GM12878 (cell line): ENCODE measurements at regions not wholly inside any gene's neighbourhood (a gene's known extent, or its start where the extent isn't known, plus 50 kb on each side); places are given as distances from the start of the nearest gene placed in this dataset.
"Not testable (repeated sequence)": the region's sequence is repeated elsewhere in the genome, so short reads cannot be mapped to it uniquely, and the experiment has no call there.

ENCODE experiments used
- BRCA1 ChIP-seq: IDR thresholded peaks from 2 replicates; pipeline ENCODE4 v1.6.1; 2011; ENCODE audit warnings: low read depth, low read length, improper control_type of control experiment
- CBX3 ChIP-seq: fragments of 200-600 bp; sonication (generic); IDR thresholded peaks from 2 replicates; pipeline ENCODE4 v1.6.1; 2016; ENCODE audit warnings: low read depth, borderline replicate concordance
- EGR1 ChIP-seq, 2 experiments: IDR thresholded peaks; 1 replicate in 1 of 2; 2 replicates in 1 of 2; pipeline ENCODE4 v1.6.1; 2011 to 2012; ENCODE audit warnings: low read depth in 2 of 2, low read length in 2 of 2, borderline replicate concordance in 1 of 2, mild to moderate bottlenecking in 1 of 2, moderate library complexity in 1 of 2
- EZH2 ChIP-seq: IDR thresholded peaks from 2 replicates; pipeline ENCODE4 v1.6.1; 2012; ENCODE audit warnings: low read depth, mild to moderate bottlenecking, control low read depth, inconsistent platforms, low read length, borderline replicate concordance; ENCODE audit not compliant: control insufficient read depth
- NR2C2 ChIP-seq: IDR thresholded peaks from 2 replicates; pipeline ENCODE4 v1.6.1; 2011; ENCODE audit warnings: borderline replicate concordance, low read depth; ENCODE audit not compliant: control insufficient read depth, insufficient read length
- PML ChIP-seq: IDR thresholded peaks from 2 replicates; pipeline ENCODE4 v1.6.1; 2012; ENCODE audit warnings: low read length, inconsistent platforms
- POLR2A ChIP-seq: IDR thresholded peaks from 2 replicates; pipeline ENCODE4 v1.6.1; 2011; ENCODE audit warnings: low read depth, mild to moderate bottlenecking, low read length
- RCOR1 ChIP-seq: conservative IDR thresholded peaks from 2 replicates; pipeline ENCODE4 v1.6.1; 2012; ENCODE audit warnings: low read depth, low read length, improper control_type of control experiment
- SP1 ChIP-seq: IDR thresholded peaks from one replicate; pipeline ENCODE4 v1.6.1; 2011; ENCODE audit warnings: low read depth, low read length
- SREBF2 ChIP-seq: IDR thresholded peaks from 2 replicates; pipeline ENCODE4 v1.6.1; 2012; ENCODE audit warnings: mild to moderate bottlenecking, low read length
- YY1 ChIP-seq: IDR thresholded peaks from 2 replicates; pipeline ENCODE4 v1.6.1; 2011; ENCODE audit warnings: low read depth, mild to moderate bottlenecking, low read length
- TF ChIP-seq, protein P1 (sequence below), 3 experiments: IDR thresholded peaks in 2 of 3; conservative IDR thresholded peaks in 1 of 3; 2 replicates each; pipeline ENCODE4 v1.5.1; 2011; ENCODE audit warnings: low read depth in 3 of 3, low read length in 3 of 3, mild to moderate bottlenecking in 3 of 3, control low read depth in 2 of 3, moderate library complexity in 2 of 3, inconsistent platforms in 1 of 3, mixed read lengths in 1 of 3; ENCODE audit not compliant: control insufficient read depth in 2 of 3, insufficient read depth in 1 of 3; ENCODE audit errors: extremely low read depth in 1 of 3
- TF ChIP-seq, protein P2 (sequence below): IDR thresholded peaks from 2 replicates; pipeline ENCODE4 v1.6.1; 2012; ENCODE audit warnings: low read depth, low read length, improper control_type of control experiment

DNA sequence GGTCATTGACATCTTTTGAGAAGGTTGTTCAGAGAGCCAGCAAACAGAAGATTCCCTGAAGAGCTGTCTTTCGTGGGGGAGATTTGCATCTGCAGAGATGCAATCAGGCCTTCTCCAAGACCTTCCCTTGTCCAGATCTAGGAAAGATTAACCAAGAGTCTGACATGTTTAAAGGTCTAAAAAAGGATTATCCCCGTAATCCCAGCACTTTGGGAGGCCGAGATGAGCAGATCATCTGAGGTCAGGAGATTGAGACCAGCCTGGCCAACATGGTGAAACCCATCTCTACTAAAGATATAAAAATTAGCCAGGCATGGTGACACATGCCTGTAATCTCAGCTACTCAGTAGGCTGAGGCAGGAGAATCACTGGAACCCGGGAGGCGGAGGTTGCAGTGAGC lies 169.6 kb upstream of the IRF2BP2 start:
- TF ChIP-seq SREBF2; POLR2A; BRCA1; NR2C2; EGR1 (IDR thresholded peaks at IDR 0.05; ENCODE audit: borderline replicate concordance in 1 of 2, low read depth in 2 of 2, low read length in 2 of 2); CBX3; RCOR1; EZH2; YY1; PML; SP1: not testable (repeated sequence)
- TF ChIP-seq, protein P1, sequence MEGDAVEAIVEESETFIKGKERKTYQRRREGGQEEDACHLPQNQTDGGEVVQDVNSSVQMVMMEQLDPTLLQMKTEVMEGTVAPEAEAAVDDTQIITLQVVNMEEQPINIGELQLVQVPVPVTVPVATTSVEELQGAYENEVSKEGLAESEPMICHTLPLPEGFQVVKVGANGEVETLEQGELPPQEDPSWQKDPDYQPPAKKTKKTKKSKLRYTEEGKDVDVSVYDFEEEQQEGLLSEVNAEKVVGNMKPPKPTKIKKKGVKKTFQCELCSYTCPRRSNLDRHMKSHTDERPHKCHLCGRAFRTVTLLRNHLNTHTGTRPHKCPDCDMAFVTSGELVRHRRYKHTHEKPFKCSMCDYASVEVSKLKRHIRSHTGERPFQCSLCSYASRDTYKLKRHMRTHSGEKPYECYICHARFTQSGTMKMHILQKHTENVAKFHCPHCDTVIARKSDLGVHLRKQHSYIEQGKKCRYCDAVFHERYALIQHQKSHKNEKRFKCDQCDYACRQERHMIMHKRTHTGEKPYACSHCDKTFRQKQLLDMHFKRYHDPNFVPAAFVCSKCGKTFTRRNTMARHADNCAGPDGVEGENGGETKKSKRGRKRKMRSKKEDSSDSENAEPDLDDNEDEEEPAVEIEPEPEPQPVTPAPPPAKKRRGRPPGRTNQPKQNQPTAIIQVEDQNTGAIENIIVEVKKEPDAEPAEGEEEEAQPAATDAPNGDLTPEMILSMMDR (IDR thresholded peaks at IDR 0.05 in 2 of 3, conservative IDR thresholded peaks at IDR 0.05 in 1 of 3; ENCODE audit: control insufficient read depth in 2 of 3, extremely low read depth in 1 of 3, insufficient read depth in 1 of 3, low read depth in 3 of 3, low read length in 3 of 3), result not testable (repeated sequence)
- TF ChIP-seq, protein P2, sequence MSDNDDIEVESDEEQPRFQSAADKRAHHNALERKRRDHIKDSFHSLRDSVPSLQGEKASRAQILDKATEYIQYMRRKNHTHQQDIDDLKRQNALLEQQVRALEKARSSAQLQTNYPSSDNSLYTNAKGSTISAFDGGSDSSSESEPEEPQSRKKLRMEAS, result not testable (repeated sequence)
